GM06990 (cell line): ENCODE measurements at regions not wholly inside any gene's neighbourhood (a gene's known extent, or its start where the extent isn't known, plus 50 kb on each side); places are given as distances from the start of the nearest gene placed in this dataset.
A peak's percentile ranks its signal among the peaks of the same experiment; 100 is the strongest.

Experiments
- DNase-seq: peaks from one replicate; pipeline ENCODE4 v3.0.0-alpha.2; 2011; ENCODE audit not compliant: insufficient read length; ENCODE audit errors: extremely low read depth
- H3K27me3 ChIP-seq: replicated peaks from 2 replicates; pipeline ENCODE4 v1.6.0; 2011; ENCODE audit warnings: low read length; ENCODE audit not compliant: control insufficient read depth, insufficient read depth
- H3K36me3 ChIP-seq: 2 replicates; pipeline ENCODE4 v1.5.1; 2011; ENCODE audit warnings: low read length; ENCODE audit not compliant: control insufficient read depth, insufficient read depth
- H3K4me3 ChIP-seq: replicated peaks from 2 replicates; pipeline ENCODE4 v1.5.1; 2011; ENCODE audit warnings: low read depth, mild to moderate bottlenecking, control low read depth, low read length
- TF ChIP-seq, protein P1 (sequence below): IDR thresholded peaks from 2 replicates; pipeline ENCODE4 v1.5.1; 2011; ENCODE audit warnings: low read length, control low read depth, mild to moderate bottlenecking, inconsistent platforms; ENCODE audit not compliant: insufficient read depth, poor library complexity, severe bottlenecking

DNA sequence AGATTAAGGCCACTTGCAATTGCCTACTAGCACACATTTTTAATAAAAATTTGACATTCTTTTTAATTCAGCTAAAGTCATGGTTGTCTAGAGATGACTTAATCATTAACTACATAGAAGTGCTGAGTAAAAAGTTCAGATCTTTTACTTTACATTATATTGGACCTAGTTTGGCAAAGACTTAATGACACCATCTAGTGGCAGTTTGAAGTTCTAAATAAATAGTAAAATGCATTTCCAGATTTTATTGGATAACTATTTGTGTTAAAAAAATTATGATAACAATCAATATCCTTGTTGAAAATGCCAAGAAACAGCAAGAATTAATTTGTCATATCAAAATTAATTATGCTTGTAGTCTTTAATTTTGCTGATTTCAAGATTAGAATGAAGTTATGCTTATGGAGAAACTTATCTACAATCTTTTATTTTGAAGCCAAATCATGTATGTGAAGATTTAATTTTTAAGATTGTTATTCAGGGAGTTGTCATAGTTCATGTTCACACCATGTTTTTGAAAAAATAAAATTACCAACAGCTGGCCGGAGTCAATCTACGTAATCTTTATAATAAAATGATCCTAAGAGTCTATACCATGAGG, 69.6 kb upstream of the PJA2 start:
- no peak overlapping the region for H3K4me3 ChIP-seq
- no peak for DNase-seq
- no peaks in the 10 kb centered on the region for H3K27me3 ChIP-seq
- TF ChIP-seq, protein P1, sequence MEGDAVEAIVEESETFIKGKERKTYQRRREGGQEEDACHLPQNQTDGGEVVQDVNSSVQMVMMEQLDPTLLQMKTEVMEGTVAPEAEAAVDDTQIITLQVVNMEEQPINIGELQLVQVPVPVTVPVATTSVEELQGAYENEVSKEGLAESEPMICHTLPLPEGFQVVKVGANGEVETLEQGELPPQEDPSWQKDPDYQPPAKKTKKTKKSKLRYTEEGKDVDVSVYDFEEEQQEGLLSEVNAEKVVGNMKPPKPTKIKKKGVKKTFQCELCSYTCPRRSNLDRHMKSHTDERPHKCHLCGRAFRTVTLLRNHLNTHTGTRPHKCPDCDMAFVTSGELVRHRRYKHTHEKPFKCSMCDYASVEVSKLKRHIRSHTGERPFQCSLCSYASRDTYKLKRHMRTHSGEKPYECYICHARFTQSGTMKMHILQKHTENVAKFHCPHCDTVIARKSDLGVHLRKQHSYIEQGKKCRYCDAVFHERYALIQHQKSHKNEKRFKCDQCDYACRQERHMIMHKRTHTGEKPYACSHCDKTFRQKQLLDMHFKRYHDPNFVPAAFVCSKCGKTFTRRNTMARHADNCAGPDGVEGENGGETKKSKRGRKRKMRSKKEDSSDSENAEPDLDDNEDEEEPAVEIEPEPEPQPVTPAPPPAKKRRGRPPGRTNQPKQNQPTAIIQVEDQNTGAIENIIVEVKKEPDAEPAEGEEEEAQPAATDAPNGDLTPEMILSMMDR = peak; percentile 41
- no peaks in the 10 kb centered on the region for H3K36me3 ChIP-seq

DNA sequence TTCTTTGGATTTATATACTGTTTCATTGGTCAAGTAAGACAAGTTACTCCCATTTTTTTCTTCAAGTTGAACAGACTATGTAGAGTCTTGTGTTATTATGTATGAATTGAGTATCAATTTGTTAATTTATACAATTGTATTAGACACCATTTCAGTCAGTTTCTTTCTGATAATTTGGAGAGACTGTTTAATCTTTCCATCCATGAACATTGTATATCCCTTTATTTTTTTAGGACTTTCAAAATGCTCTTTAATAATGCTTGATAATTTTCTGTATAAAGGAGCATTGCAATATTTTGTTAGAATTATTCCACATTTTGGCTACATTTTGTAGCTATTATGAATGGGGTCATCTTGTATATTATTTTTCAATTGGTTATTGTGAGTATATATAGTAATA, 69.1 kb upstream of the PJA2 start:
- Histone ChIP-seq H3K4me3 (no peak overlapping the region), H3K27me3 (no peaks in the 10 kb centered on the region), H3K36me3 (no peaks in the 10 kb centered on the region)
- TF ChIP-seq, protein P1 = no peak
- no peak for DNase-seq

DNA sequence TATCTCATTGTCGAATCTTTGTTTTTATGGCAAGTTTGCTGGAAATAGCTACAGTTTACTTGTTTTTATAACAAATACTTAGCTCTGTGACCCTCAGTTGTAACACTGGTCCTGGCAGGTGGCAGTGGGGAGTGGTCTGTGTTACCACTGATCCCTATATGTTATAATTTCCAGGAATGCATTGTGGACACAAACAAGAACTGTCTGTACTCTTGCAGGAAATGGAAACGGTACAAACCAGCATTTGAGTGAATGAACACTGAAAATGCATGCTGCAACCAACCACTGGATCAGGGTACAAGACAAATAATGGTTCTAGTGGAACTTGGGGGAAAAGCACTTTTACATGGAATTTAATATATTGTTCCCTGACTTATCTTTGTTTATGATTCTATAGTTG, 66.5 kb upstream of the PJA2 start:
- H3K36me3 ChIP-seq = no peaks in the 10 kb centered on the region
- no peak for DNase-seq
- TF ChIP-seq, protein P1 = no peak
- H3K27me3 ChIP-seq = no peaks in the 10 kb centered on the region
- no peak overlapping the region for H3K4me3 ChIP-seq

DNA sequence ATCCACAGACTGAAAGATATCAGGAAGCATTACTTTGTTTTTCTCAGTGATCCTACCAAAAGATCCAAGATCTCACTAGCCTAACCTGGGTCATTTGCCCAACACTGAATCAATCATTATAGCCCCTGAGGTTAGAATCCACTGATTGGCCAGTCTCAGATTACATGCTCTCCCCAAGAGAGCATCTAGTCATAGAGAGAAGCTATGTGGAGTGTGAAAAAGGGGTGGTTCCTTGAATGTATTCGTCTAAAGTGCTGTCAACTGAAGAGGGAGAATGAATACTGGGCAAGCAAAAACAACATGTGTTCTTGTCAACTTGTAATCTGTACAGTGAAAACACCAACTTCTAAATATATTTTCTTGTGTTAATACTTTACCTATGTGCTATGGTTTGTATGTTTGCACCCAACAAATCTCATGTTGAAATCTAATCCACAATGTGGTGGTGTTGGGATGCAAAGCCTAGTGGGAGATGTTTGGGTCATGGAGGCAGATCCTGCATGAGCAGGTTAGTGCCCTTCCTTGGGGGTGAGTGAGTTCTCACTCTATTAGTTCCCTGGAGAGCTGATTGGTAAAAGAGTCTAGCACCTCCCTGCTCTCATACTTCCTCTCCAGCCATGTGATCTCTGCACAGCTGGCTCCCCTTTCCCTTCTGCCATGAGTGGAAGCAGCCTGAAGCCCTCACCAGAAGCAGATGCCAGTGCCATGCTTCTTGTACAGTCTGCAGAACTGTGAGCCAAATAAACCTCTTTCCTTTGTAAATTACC, 60.3 kb upstream of the PJA2 start:
- no peak overlapping the region for H3K4me3 ChIP-seq
- H3K27me3 ChIP-seq = no peaks in the 10 kb centered on the region
- no peak for DNase-seq
- TF ChIP-seq, protein P1 = no peak
- H3K36me3 ChIP-seq = no peaks in the 10 kb centered on the region

DNA sequence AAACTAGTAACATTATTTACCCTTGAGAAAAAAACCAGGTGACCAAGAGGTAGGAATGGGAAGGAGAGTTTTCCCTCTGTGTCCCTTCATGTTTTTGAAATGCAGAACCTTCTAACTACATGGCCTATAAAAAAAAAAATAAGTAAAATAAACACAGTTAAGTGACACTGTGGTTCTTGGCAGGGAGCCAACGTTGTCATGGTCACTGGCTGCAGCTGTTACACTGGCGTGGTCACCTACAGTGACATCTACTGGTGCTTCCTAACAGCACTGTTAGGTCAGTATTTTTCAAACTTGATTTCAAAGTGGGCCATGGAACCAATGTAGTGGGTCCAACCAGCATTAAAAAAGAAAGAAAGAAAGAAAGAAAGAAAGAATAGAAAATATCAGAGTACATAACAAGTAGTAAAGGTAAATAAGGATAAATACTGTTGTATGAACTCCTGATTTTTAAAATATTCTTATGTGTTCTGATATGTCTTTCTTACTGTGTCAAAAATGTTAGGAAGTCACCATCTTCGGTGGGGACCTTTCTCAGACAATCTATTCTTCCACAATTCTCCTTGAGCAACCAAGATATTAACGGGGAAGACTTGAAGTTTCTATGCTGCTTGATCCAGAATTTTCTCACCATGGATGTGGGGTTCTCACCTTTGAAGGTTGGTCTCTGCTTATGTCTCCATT, 59.1 kb upstream of the PJA2 start:
- DNase-seq = peak; percentile 32
- TF ChIP-seq, protein P1 = peak; percentile 77
- H3K36me3 ChIP-seq = no peaks in the 10 kb centered on the region

More for the DNA sequence above, 59.1 kb upstream of the PJA2 start:
- Histone ChIP-seq H3K27me3 (no peaks in the 10 kb centered on the region), H3K4me3 (no peak overlapping the region)
